Endothelial cell (in vitro differentiated cells): ENCODE measurements at regions not wholly inside any gene's neighbourhood (a gene's known extent, or its start where the extent isn't known, plus 50 kb on each side); places are given as distances from the start of the nearest gene placed in this dataset.

Source experiments
- DNase-seq: peaks from one replicate; pipeline ENCODE4 v3.0.0; 2021; ENCODE audit warnings: low spot score
- H3K27ac Mint-ChIP-seq: one replicate; pipeline ENCODE4 v1.8.0; 2021; ENCODE audit warnings: mixed read lengths, inconsistent platforms; ENCODE audit not compliant: unreplicated experiment
- H3K27me3 Mint-ChIP-seq: one replicate; pipeline ENCODE4 v1.8.0; 2021; ENCODE audit warnings: mild to moderate bottlenecking, moderate library complexity, mixed read lengths, inconsistent platforms; ENCODE audit not compliant: unreplicated experiment
- H3K36me3 Mint-ChIP-seq: one replicate; pipeline ENCODE4 v1.8.0; 2021; ENCODE audit warnings: mild to moderate bottlenecking, low read depth, mixed read lengths, inconsistent platforms; ENCODE audit not compliant: unreplicated experiment
- H3K4me1 Mint-ChIP-seq: one replicate; pipeline ENCODE4 v1.8.0; 2021; ENCODE audit warnings: mild to moderate bottlenecking, mixed read lengths, inconsistent platforms; ENCODE audit not compliant: unreplicated experiment
- H3K4me3 Mint-ChIP-seq: one replicate; pipeline ENCODE4 v1.8.0; 2021; ENCODE audit warnings: mild to moderate bottlenecking, mixed read lengths, inconsistent platforms; ENCODE audit not compliant: unreplicated experiment
- H3K9me3 Mint-ChIP-seq: one replicate; pipeline ENCODE4 v1.8.0; 2021; ENCODE audit warnings: mixed read lengths, inconsistent platforms; ENCODE audit not compliant: unreplicated experiment
- CTCF ChIP-seq: fragments of 200-600 bp; sonication (generic); IDR thresholded peaks from one replicate; pipeline ENCODE4 v1.5.0; 2021; ENCODE audit warnings: antibody characterized with exemption; ENCODE audit not compliant: unreplicated experiment

- Mint-ChIP-seq H3K36me3 (peaks cover 5% of the 10 kb centered on the region), H3K4me1 (no peaks in the 10 kb centered on the region), H3K27me3 (peaks cover 7% of the 10 kb centered on the region), H3K27ac (no peak overlapping the region), H3K4me3 (no peak overlapping the region), H3K9me3 (peaks cover 14% of the 10 kb centered on the region)
- DNase-seq: no peak
- no peak for TF ChIP-seq CTCF
Measured at GRCh38 chr7:153444641-153445040, 607.6 kb upstream of the DPP6 start.

DNA sequence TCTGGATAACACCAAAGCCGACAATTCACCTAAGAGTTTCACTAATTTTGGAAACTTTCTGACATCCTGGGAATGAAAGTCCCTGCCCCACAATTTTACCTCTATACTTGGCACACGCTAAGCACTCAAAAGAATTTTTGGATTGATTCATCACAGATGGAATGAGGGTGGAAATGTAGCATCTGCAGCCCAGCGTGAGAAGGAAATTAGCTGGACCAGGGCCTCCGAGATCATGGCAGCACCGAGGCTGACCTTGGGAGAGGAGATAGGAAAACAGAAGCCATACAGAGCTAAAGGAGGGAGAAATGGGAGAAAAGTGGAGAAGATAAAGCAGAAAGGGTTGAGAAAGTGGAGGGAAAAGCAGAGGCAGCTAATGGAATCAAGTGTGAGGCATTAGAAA is 606.6 kb upstream of the DPP6 start:
- Mint-ChIP-seq H3K27me3 (peaks cover 6% of the 10 kb centered on the region), H3K9me3 (peaks cover 18% of the 10 kb centered on the region), H3K4me3 (no peak overlapping the region), H3K4me1 (no peaks in the 10 kb centered on the region), H3K36me3 (peaks cover 5% of the 10 kb centered on the region), H3K27ac (no peak overlapping the region)
- TF ChIP-seq CTCF: no peak
- DNase-seq: no peak

- Mint-ChIP-seq H3K27me3 (peaks cover 4% of the 10 kb centered on the region), H3K36me3 (peaks cover 5% of the 10 kb centered on the region), H3K4me3 (no peak overlapping the region), H3K9me3 (peaks cover 17% of the 10 kb centered on the region), H3K27ac (no peak overlapping the region), H3K4me1 (no peaks in the 10 kb centered on the region)
- DNase-seq: no peak
- TF ChIP-seq CTCF: no peak
Measured at GRCh38 chr7:153446490-153446889, 605.7 kb upstream of the DPP6 start.

DNA sequence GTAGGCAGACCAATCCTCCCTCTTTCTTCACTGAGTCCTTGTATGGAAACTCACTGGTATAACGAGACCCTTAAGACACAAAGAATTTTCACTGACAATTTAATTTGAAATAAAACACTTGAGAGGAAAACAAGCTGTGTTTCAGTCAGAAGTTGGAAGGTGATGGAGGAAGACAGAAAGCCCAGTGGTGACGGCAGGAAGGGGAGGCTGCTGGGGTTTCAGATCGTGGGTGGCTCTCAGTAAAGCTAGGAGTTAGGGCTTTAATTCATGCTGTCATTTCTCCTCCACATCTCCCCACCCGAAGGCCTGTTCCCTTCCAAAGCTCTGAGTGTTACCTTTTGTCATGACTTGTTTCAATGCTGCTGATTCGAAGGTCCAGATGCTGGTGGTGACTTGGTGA is 605.2 kb upstream of the DPP6 start:
- no peak overlapping the region for H3K27ac Mint-ChIP-seq
- no peak for TF ChIP-seq CTCF
- no peak overlapping the region for H3K4me3 Mint-ChIP-seq
- H3K4me1 Mint-ChIP-seq: no peaks in the 10 kb centered on the region
- peaks cover 22% of the 10 kb centered on the region for H3K9me3 Mint-ChIP-seq
- DNase-seq: no peak
- H3K36me3 Mint-ChIP-seq: peaks cover 5% of the 10 kb centered on the region
- H3K27me3 Mint-ChIP-seq: peaks cover 6% of the 10 kb centered on the region

GRCh38 chr7:153452661-153453060 is 599.5 kb upstream of the DPP6 start:
- no peak for DNase-seq
- no peaks in the 10 kb centered on the region for H3K4me1 Mint-ChIP-seq
- no peak overlapping the region for H3K27ac Mint-ChIP-seq
- H3K9me3 Mint-ChIP-seq: peaks cover 30% of the 10 kb centered on the region
- H3K36me3 Mint-ChIP-seq: no peaks in the 10 kb centered on the region
- H3K27me3 Mint-ChIP-seq: peaks cover 10% of the 10 kb centered on the region
- H3K4me3 Mint-ChIP-seq: no peak overlapping the region
- TF ChIP-seq CTCF: no peak
